Vagina (tissue), 2 donors: ENCODE measurements at regions not wholly inside any gene's neighbourhood (a gene's known extent, or its start where the extent isn't known, plus 50 kb on each side); places are given as distances from the start of the nearest gene placed in this dataset.

Experiments
- CTCF ChIP-seq, 3 experiments: fragments of 450-650 bp in 2 of 3; fragments of 200-600 bp in 1 of 3; sonication (generic) in 1 of 3; IDR thresholded peaks; one replicate each; pipeline ENCODE4 v1.5.1; 2017 to 2019; ENCODE audit warnings: antibody characterized with exemption in 3 of 3, mild to moderate bottlenecking in 2 of 3, moderate library complexity in 2 of 3
- POLR2A ChIP-seq, 2 donors: fragments of 450-650 bp; IDR thresholded peaks; one replicate each; pipeline ENCODE4 v1.6.1; 2017; ENCODE audit warnings: antibody characterized with exemption in 2 of 2, mild to moderate bottlenecking in 2 of 2, moderate library complexity in 2 of 2

DNA sequence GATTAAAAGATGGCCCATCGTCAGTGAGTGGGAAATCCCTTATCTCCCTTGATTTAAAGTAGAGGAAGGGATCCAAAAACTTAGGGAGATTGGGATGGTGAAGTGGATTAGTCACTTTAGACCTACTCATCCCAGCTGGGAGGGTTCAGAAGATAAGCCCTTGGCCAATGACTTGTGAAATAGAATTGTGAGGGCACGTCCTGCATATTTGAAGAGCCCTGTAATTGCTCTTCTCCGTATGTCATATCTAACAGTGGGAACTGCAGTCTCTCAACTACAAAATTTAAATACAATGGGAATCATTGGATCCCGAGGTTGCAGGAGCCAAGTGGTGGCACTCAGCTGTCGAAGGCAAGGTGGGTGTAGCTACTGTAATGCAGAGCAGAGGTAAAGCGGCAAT is 65.4 kb upstream of the C9orf72 start:
- no peak for TF ChIP-seq CTCF (IDR thresholded peaks at IDR 0.05)
- no peak for TF ChIP-seq POLR2A (IDR thresholded peaks at IDR 0.05)
